ENCODE measurements at regions not wholly inside any gene's neighbourhood (a gene's known extent, or its start where the extent isn't known, plus 50 kb on each side); places are given as distances from the start of the nearest gene placed in this dataset.

DNA sequence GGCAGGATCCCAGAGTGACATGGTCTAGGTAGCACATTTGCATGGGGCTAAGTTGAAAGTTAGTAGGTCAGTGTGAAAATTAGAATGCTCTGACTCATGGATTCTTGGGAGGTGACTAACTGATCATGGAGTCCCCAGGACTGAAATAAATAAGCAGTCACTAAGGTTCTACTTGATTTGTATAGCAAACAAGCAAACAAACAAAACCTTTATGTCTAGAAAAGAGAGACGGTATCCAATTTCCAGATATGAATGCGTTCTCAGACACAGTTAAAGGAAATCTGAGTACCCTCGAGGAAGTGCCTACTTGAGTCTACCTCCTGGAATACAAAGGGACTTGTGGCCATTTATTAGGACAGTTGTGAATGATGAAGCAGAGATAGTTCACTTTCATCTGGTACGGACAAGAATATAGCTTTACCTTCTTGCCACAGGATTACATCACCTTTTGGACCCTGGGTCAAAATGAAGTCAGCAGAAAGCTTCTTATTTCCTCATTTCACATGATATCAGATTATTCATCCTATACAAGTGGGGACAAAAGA lies 54.3 kb upstream of the AGPS start:
- DNase-seq (ENCODE audit: extremely low read depth in 1 of 11, low read depth in 9 of 11, low spot score in 4 of 11), result no peak

DNA sequence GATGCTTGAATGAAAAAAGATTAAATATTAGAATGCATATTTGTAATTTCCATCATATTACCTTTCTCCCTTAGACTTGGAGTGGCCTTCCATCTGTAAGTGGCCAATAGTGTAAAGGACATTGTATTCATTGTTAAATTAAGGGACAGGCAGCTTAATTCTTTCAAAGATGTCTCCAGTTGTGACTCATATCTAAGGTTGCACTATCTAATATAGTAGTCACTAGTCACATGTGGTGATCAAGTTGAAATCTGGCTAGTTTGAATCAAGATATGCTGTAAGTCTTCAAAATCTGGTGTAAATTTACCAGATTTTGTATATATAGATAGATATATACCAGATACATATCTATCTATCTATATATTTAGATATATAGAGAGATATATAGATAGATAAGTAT lies 52.4 kb upstream of the AGPS start:
- DNase-seq (ENCODE audit: extremely low read depth in 1 of 11, low read depth in 9 of 11, low spot score in 4 of 11), result no peak

DNA sequence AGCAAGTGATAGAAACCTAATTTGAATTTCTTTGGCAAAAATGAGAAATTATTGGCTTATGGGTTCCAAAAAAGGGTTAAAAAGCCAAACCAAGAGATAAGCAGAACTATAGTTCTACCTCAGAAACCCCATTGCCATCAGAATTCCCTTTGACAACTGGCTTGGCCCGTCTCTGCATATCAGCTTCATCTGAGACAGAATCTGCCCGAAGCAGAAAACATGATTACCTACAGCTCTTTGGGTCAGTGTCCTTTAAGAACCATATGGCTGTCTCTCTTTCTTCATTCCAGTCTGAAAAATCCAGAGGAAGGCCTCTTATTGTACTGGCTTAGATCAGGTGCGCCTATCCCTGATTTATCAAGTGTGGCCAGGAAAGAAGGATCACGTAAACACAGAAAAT lies 49.8 kb upstream of the AGPS start:
- DNase-seq (ENCODE audit: extremely low read depth in 1 of 11, low read depth in 9 of 11, low spot score in 4 of 11), result no peak
